PC-3 (cell line): ENCODE measurements at regions not wholly inside any gene's neighbourhood (a gene's known extent, or its start where the extent isn't known, plus 50 kb on each side); places are given as distances from the start of the nearest gene placed in this dataset.

ENCODE experiments used
- EZH2 ChIP-seq: fragments of 300-600 bp; sonication (generic); IDR thresholded peaks from one replicate; pipeline ENCODE4 v1.6.1; 2017; ENCODE audit warnings: antibody characterized with exemption, mild to moderate bottlenecking, low read length; ENCODE audit not compliant: unreplicated experiment
- EZH2phosphoT487 ChIP-seq: fragments of 300-600 bp; sonication (generic); IDR thresholded peaks from 2 replicates; pipeline ENCODE4 v1.6.1; 2018; ENCODE audit warnings: mild to moderate bottlenecking, antibody characterized with exemption, low read length, borderline replicate concordance
- TF ChIP-seq, protein P1 (sequence below): fragments of 300-600 bp; sonication (generic); conservative IDR thresholded peaks from 2 replicates; pipeline ENCODE4 v1.5.1; 2017; ENCODE audit warnings: antibody characterized with exemption, low read depth, mild to moderate bottlenecking, low read length

DNA sequence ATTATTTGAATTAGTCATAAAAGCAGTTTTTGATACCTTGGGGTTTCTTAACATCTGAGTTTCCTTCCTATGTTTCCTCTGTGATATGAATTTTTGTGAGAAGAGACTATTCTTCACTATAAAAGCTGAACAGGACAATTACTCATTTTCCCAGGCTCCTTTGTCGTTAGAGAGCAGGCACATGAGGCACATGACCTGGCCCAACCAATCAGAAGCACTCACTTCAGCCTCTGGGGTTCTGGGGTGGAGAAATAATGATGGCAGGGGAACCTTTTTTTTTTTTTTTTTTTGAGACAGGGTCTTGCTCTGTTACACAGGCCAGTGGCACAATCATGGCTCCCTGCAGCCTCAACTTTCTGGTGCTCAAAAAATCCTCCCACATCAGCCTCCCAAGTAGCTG lies 145.5 kb upstream of the ASIC2 start:
- TF ChIP-seq, protein P1, sequence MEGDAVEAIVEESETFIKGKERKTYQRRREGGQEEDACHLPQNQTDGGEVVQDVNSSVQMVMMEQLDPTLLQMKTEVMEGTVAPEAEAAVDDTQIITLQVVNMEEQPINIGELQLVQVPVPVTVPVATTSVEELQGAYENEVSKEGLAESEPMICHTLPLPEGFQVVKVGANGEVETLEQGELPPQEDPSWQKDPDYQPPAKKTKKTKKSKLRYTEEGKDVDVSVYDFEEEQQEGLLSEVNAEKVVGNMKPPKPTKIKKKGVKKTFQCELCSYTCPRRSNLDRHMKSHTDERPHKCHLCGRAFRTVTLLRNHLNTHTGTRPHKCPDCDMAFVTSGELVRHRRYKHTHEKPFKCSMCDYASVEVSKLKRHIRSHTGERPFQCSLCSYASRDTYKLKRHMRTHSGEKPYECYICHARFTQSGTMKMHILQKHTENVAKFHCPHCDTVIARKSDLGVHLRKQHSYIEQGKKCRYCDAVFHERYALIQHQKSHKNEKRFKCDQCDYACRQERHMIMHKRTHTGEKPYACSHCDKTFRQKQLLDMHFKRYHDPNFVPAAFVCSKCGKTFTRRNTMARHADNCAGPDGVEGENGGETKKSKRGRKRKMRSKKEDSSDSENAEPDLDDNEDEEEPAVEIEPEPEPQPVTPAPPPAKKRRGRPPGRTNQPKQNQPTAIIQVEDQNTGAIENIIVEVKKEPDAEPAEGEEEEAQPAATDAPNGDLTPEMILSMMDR, result no peak
- TF ChIP-seq EZH2 (no peak), EZH2phosphoT487 (no peak)
